H1 (cell line): ENCODE measurements at regions not wholly inside any gene's neighbourhood (a gene's known extent, or its start where the extent isn't known, plus 50 kb on each side); places are given as distances from the start of the nearest gene placed in this dataset.

Experiments
- BRCA1 ChIP-seq: IDR thresholded peaks from 2 replicates; pipeline ENCODE4 v1.6.1; 2012; ENCODE audit warnings: low read depth, low read length, improper control_type of control experiment
- TF ChIP-seq, protein P1 (sequence below): fragments of 300-600 bp; sonication (generic); IDR thresholded peaks from 2 replicates; pipeline ENCODE4 v1.7.1; 2012; ENCODE audit warnings: low read length, moderate library complexity, mild to moderate bottlenecking, inconsistent platforms; ENCODE audit not compliant: insufficient replicate concordance
- TF ChIP-seq, protein P2 (sequence below): IDR thresholded peaks from 2 replicates; pipeline ENCODE4 v1.6.1; 2012; ENCODE audit warnings: inconsistent platforms

- TF ChIP-seq, protein P1, sequence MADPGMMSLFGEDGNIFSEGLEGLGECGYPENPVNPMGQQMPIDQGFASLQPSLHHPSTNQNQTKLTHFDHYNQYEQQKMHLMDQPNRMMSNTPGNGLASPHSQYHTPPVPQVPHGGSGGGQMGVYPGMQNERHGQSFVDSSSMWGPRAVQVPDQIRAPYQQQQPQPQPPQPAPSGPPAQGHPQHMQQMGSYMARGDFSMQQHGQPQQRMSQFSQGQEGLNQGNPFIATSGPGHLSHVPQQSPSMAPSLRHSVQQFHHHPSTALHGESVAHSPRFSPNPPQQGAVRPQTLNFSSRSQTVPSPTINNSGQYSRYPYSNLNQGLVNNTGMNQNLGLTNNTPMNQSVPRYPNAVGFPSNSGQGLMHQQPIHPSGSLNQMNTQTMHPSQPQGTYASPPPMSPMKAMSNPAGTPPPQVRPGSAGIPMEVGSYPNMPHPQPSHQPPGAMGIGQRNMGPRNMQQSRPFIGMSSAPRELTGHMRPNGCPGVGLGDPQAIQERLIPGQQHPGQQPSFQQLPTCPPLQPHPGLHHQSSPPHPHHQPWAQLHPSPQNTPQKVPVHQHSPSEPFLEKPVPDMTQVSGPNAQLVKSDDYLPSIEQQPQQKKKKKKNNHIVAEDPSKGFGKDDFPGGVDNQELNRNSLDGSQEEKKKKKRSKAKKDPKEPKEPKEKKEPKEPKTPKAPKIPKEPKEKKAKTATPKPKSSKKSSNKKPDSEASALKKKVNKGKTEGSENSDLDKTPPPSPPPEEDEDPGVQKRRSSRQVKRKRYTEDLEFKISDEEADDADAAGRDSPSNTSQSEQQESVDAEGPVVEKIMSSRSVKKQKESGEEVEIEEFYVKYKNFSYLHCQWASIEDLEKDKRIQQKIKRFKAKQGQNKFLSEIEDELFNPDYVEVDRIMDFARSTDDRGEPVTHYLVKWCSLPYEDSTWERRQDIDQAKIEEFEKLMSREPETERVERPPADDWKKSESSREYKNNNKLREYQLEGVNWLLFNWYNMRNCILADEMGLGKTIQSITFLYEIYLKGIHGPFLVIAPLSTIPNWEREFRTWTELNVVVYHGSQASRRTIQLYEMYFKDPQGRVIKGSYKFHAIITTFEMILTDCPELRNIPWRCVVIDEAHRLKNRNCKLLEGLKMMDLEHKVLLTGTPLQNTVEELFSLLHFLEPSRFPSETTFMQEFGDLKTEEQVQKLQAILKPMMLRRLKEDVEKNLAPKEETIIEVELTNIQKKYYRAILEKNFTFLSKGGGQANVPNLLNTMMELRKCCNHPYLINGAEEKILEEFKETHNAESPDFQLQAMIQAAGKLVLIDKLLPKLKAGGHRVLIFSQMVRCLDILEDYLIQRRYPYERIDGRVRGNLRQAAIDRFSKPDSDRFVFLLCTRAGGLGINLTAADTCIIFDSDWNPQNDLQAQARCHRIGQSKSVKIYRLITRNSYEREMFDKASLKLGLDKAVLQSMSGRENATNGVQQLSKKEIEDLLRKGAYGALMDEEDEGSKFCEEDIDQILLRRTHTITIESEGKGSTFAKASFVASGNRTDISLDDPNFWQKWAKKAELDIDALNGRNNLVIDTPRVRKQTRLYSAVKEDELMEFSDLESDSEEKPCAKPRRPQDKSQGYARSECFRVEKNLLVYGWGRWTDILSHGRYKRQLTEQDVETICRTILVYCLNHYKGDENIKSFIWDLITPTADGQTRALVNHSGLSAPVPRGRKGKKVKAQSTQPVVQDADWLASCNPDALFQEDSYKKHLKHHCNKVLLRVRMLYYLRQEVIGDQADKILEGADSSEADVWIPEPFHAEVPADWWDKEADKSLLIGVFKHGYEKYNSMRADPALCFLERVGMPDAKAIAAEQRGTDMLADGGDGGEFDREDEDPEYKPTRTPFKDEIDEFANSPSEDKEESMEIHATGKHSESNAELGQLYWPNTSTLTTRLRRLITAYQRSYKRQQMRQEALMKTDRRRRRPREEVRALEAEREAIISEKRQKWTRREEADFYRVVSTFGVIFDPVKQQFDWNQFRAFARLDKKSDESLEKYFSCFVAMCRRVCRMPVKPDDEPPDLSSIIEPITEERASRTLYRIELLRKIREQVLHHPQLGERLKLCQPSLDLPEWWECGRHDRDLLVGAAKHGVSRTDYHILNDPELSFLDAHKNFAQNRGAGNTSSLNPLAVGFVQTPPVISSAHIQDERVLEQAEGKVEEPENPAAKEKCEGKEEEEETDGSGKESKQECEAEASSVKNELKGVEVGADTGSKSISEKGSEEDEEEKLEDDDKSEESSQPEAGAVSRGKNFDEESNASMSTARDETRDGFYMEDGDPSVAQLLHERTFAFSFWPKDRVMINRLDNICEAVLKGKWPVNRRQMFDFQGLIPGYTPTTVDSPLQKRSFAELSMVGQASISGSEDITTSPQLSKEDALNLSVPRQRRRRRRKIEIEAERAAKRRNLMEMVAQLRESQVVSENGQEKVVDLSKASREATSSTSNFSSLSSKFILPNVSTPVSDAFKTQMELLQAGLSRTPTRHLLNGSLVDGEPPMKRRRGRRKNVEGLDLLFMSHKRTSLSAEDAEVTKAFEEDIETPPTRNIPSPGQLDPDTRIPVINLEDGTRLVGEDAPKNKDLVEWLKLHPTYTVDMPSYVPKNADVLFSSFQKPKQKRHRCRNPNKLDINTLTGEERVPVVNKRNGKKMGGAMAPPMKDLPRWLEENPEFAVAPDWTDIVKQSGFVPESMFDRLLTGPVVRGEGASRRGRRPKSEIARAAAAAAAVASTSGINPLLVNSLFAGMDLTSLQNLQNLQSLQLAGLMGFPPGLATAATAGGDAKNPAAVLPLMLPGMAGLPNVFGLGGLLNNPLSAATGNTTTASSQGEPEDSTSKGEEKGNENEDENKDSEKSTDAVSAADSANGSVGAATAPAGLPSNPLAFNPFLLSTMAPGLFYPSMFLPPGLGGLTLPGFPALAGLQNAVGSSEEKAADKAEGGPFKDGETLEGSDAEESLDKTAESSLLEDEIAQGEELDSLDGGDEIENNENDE, result no peak
- TF ChIP-seq, protein P2, sequence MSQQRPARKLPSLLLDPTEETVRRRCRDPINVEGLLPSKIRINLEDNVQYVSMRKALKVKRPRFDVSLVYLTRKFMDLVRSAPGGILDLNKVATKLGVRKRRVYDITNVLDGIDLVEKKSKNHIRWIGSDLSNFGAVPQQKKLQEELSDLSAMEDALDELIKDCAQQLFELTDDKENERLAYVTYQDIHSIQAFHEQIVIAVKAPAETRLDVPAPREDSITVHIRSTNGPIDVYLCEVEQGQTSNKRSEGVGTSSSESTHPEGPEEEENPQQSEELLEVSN, result no peak
- TF ChIP-seq BRCA1, result no peak
Observed at GRCh38 chr12:88411689-88412088, 168.6 kb downstream of the KITLG start (continued).
